ENCODE measurements at regions not wholly inside any gene's neighbourhood (a gene's known extent, or its start where the extent isn't known, plus 50 kb on each side); places are given as distances from the start of the nearest gene placed in this dataset.
"Not testable (repeated sequence)": the region's sequence is repeated elsewhere in the genome, so short reads cannot be mapped to it uniquely, and the experiment has no call there.

DNA sequence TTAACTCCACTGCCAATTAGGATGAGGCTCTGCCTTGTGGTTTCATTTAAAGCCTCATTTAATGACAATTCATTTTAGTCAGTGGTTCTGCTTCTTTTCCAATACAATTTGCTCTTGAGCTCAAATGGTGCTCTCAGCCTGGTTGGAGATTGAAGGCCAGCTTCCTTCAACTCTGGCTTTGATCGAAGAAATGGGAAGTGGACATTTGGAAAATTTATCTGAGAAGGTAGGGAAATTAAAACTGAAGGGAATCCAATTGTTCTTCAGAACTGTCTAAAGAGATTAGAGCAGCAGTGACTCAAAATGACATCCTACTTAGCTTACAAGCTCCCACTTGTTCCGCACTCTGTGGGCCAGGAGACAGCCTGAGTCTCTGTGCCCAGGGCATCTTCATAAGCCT, 206.8 kb downstream of the SMARCA1 start:
- no peak overlapping the region for H2AFZ ChIP-seq (ENCODE audit: low read length)
- H3K9me3 ChIP-seq (ENCODE audit: low read length), result no peaks in the 10 kb centered on the region
- no peaks in the 10 kb centered on the region for H3K36me3 ChIP-seq (ENCODE audit: insufficient read depth, low read length)
- no peaks in the 10 kb centered on the region for H3K9me2 ChIP-seq (replicated peaks; ENCODE audit: insufficient read depth, low read length)
- H3K4me1 ChIP-seq (ENCODE audit: low read length), result no peaks in the 10 kb centered on the region
- H3K9ac ChIP-seq (ENCODE audit: low read length), result no peak overlapping the region
- no peak overlapping the region for H3K27ac ChIP-seq (ENCODE audit: low read length)
- H3K4me3 ChIP-seq (ENCODE audit: low read length), result no peak overlapping the region
- H3K79me2 ChIP-seq (ENCODE audit: low read length), result no peaks in the 10 kb centered on the region
- no peaks in the 10 kb centered on the region for H3K27me3 ChIP-seq (ENCODE audit: low read length)
- no peak overlapping the region for H3K4me2 ChIP-seq (ENCODE audit: low read depth, low read length, poor library complexity, severe bottlenecking)
- H4K20me1 ChIP-seq (ENCODE audit: insufficient read depth, low read depth, low read length), result no peaks in the 10 kb centered on the region
- DNase-seq, result no peak

DNA sequence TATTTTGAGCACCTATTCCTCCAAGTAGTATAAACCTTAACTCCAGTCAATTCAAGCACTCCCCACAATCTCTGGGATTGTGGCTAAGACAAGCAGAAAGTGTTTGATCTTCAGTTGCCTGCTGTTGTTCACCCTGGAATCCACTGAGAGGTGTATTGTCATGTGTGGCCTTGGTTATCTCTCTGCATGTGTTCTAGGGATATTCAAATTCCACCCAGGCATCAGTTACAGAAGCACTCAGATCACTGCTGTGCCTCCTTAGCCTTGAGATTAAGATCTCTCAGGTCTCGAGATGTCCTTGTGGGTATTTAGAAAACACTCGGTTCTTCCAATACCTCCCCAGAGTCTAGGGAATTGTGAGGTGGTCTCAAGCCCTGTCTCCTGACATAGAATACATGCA, 213.3 kb downstream of the SMARCA1 start:
- no peaks in the 10 kb centered on the region for H3K36me3 ChIP-seq (ENCODE audit: insufficient read depth, low read length)
- no peaks in the 10 kb centered on the region for H3K9me3 ChIP-seq (ENCODE audit: low read length)
- H3K9me2 ChIP-seq (replicated peaks; ENCODE audit: insufficient read depth, low read length), result no peaks in the 10 kb centered on the region
- H3K9ac ChIP-seq (ENCODE audit: low read length), result no peak overlapping the region
- H3K4me2 ChIP-seq (ENCODE audit: low read depth, low read length, poor library complexity, severe bottlenecking), result no peak overlapping the region
- H3K27ac ChIP-seq (ENCODE audit: low read length), result no peak overlapping the region
- H3K4me3 ChIP-seq (ENCODE audit: low read length), result no peak overlapping the region
- H4K20me1 ChIP-seq (ENCODE audit: insufficient read depth, low read depth, low read length), result no peaks in the 10 kb centered on the region
- no peaks in the 10 kb centered on the region for H3K79me2 ChIP-seq (ENCODE audit: low read length)
- no peaks in the 10 kb centered on the region for H3K27me3 ChIP-seq (ENCODE audit: low read length)
- H2AFZ ChIP-seq (ENCODE audit: low read length), result no peak overlapping the region
- no peak for DNase-seq
- no peaks in the 10 kb centered on the region for H3K4me1 ChIP-seq (ENCODE audit: low read length)

DNA sequence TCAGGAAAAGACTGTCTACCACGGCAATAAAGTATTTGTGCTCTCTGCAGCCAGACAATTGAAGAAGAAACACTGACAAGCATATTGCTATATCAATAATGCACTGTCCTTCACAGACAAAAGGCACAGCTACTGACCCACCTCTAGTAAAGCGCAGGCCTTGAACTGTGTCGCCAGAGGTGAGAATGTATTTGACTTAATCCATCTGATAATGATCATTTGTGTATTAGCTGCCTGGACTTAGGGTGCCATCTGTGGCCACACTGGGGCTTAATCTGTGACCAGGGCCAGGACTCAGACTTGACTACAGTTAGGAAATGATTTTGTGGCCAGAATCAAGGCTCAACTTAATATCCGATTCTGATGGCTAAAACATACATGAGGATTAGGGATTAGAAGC, 260.4 kb downstream of the SMARCA1 start:
- Histone ChIP-seq H3K4me2 (ENCODE audit: low read depth, low read length, poor library complexity, severe bottlenecking) (no peak overlapping the region), H3K79me2 (ENCODE audit: low read length) (no peaks in the 10 kb centered on the region), H3K9ac (ENCODE audit: low read length) (no peak overlapping the region), H3K4me3 (ENCODE audit: low read length) (no peak overlapping the region), H3K9me3 (ENCODE audit: low read length) (no peaks in the 10 kb centered on the region), H2AFZ (ENCODE audit: low read length) (no peak overlapping the region), H3K27me3 (ENCODE audit: low read length) (no peaks in the 10 kb centered on the region), H3K9me2 (replicated peaks; ENCODE audit: insufficient read depth, low read length) (no peaks in the 10 kb centered on the region), H4K20me1 (ENCODE audit: insufficient read depth, low read depth, low read length) (no peaks in the 10 kb centered on the region), H3K36me3 (ENCODE audit: insufficient read depth, low read length) (no peaks in the 10 kb centered on the region), H3K27ac (ENCODE audit: low read length) (no peak overlapping the region), H3K4me1 (ENCODE audit: low read length) (no peaks in the 10 kb centered on the region)
- no peak for DNase-seq

DNA sequence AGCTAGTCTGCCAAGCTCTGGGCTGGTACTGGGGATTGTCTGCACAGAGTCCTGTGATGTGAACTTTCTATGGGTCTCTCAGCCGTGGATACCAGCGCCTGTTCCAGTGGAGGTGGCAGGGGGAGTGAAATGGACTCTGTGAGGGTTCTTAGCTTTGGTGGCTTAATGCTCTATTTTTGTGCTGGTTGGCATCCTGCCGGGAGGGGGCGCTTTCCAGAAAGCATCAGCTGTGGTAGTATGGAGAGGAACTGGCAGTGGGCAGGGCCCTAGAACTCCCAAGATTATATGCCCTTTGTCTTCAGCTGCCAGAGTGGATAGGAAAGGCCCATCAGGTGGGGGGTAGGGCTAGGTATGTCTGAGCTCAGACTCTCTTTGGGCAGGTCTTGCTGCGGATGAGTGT, 267.8 kb downstream of the SMARCA1 start:
- H3K36me3 ChIP-seq (ENCODE audit: insufficient read depth, low read length); H4K20me1 ChIP-seq (ENCODE audit: insufficient read depth, low read depth, low read length); H3K4me2 ChIP-seq (ENCODE audit: low read depth, low read length, poor library complexity, severe bottlenecking); H3K4me3 ChIP-seq (ENCODE audit: low read length); H3K4me1 ChIP-seq (ENCODE audit: low read length); H2AFZ ChIP-seq (ENCODE audit: low read length); H3K9me2 ChIP-seq (replicated peaks; ENCODE audit: insufficient read depth, low read length); H3K9me3 ChIP-seq (ENCODE audit: low read length); H3K79me2 ChIP-seq (ENCODE audit: low read length); H3K27me3 ChIP-seq (ENCODE audit: low read length); H3K27ac ChIP-seq (ENCODE audit: low read length); H3K9ac ChIP-seq (ENCODE audit: low read length): not testable (repeated sequence)
- peak; percentile 56 for DNase-seq

DNA sequence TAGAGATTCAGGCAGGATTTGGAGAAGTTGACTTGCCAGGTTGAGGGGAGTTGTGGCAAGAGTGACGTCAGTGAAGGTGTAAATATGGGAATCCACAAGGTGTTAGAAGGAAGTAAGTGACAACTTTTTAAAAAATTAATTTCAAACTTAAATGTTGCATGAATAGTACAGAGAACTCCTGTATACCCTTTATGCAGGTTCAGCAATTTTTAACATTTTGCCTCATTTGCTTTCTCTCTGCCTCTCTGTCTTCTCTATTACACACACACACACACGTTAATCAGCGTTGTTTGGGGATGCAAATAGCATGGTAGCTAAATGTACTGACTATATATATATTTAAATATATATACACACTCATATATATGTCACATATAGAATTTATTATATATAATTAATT, 273.7 kb downstream of the SMARCA1 start:
- H3K27me3 ChIP-seq (ENCODE audit: low read length), result no peaks in the 10 kb centered on the region
- no peaks in the 10 kb centered on the region for H3K36me3 ChIP-seq (ENCODE audit: insufficient read depth, low read length)
- no peaks in the 10 kb centered on the region for H3K79me2 ChIP-seq (ENCODE audit: low read length)
- DNase-seq, result no peak
- H2AFZ ChIP-seq (ENCODE audit: low read length), result no peak overlapping the region
- no peaks in the 10 kb centered on the region for H3K4me1 ChIP-seq (ENCODE audit: low read length)
- H3K9me2 ChIP-seq (replicated peaks; ENCODE audit: insufficient read depth, low read length), result no peaks in the 10 kb centered on the region
- no peak overlapping the region for H3K9ac ChIP-seq (ENCODE audit: low read length)
- H3K4me2 ChIP-seq (ENCODE audit: low read depth, low read length, poor library complexity, severe bottlenecking), result no peak overlapping the region
- H4K20me1 ChIP-seq (ENCODE audit: insufficient read depth, low read depth, low read length), result no peaks in the 10 kb centered on the region
- no peak overlapping the region for H3K4me3 ChIP-seq (ENCODE audit: low read length)
- H3K9me3 ChIP-seq (ENCODE audit: low read length), result no peaks in the 10 kb centered on the region
- H3K27ac ChIP-seq (ENCODE audit: low read length), result no peak overlapping the region

DNA sequence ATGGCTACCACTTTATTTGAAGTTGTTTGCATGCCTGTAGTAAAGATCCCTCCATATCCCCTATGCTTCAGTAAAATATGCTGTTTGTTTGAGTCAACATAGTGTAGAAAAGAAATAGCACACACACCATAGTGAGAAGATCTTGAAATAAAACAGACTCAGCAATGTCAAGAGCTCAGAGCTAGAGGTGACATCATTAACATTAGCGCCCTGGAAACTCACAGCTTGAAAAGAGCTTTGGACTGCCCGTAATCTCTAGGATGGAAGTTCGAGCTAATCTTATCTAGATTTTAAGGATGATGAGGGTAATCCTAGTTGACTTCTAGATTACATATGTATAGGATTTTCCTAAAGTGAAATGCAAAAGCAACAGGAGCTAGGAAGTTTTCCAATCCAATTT, 275.6 kb downstream of the SMARCA1 start:
- Histone ChIP-seq H3K4me3 (ENCODE audit: low read length) (no peak overlapping the region), H3K4me1 (ENCODE audit: low read length) (no peaks in the 10 kb centered on the region), H3K9me2 (replicated peaks; ENCODE audit: insufficient read depth, low read length) (no peaks in the 10 kb centered on the region), H3K36me3 (ENCODE audit: insufficient read depth, low read length) (no peaks in the 10 kb centered on the region), H2AFZ (ENCODE audit: low read length) (no peak overlapping the region), H3K27ac (ENCODE audit: low read length) (no peak overlapping the region), H3K4me2 (ENCODE audit: low read depth, low read length, poor library complexity, severe bottlenecking) (no peak overlapping the region), H3K9me3 (ENCODE audit: low read length) (no peaks in the 10 kb centered on the region), H4K20me1 (ENCODE audit: insufficient read depth, low read depth, low read length) (no peaks in the 10 kb centered on the region), H3K79me2 (ENCODE audit: low read length) (no peaks in the 10 kb centered on the region), H3K27me3 (ENCODE audit: low read length) (no peaks in the 10 kb centered on the region), H3K9ac (ENCODE audit: low read length) (no peak overlapping the region)
- DNase-seq, result no peak

DNA sequence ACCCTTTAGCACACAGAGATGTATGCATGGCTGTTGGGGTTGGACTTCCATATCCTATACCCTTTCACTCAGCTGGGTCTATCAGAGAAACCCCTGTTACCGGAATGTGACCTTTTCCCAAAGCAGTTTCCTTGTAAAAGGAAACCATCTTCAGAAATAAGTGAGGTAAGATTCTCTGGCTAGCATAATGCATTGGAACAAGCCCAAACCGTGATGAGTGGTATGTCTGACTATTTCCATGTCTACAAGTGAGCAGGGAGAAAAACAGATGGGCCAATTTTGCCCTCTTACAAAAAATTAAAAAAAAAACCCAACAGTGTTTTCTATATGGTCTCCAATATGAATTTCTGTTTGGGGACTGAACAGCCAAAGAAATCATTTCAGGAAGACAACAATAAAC, 283.9 kb downstream of the SMARCA1 start:
- H3K79me2 ChIP-seq (ENCODE audit: low read length), result no peaks in the 10 kb centered on the region
- H3K9me2 ChIP-seq (replicated peaks; ENCODE audit: insufficient read depth, low read length), result no peaks in the 10 kb centered on the region
- no peaks in the 10 kb centered on the region for H3K4me1 ChIP-seq (ENCODE audit: low read length)
- no peak overlapping the region for H3K27ac ChIP-seq (ENCODE audit: low read length)
- H3K9me3 ChIP-seq (ENCODE audit: low read length), result no peaks in the 10 kb centered on the region
- no peak for DNase-seq
- no peak overlapping the region for H3K4me3 ChIP-seq (ENCODE audit: low read length)
- H2AFZ ChIP-seq (ENCODE audit: low read length), result no peak overlapping the region
- H3K4me2 ChIP-seq (ENCODE audit: low read depth, low read length, poor library complexity, severe bottlenecking), result no peak overlapping the region
- no peaks in the 10 kb centered on the region for H3K27me3 ChIP-seq (ENCODE audit: low read length)
- H3K9ac ChIP-seq (ENCODE audit: low read length), result no peak overlapping the region
- H4K20me1 ChIP-seq (ENCODE audit: insufficient read depth, low read depth, low read length), result no peaks in the 10 kb centered on the region
- H3K36me3 ChIP-seq (ENCODE audit: insufficient read depth, low read length), result no peaks in the 10 kb centered on the region

DNA sequence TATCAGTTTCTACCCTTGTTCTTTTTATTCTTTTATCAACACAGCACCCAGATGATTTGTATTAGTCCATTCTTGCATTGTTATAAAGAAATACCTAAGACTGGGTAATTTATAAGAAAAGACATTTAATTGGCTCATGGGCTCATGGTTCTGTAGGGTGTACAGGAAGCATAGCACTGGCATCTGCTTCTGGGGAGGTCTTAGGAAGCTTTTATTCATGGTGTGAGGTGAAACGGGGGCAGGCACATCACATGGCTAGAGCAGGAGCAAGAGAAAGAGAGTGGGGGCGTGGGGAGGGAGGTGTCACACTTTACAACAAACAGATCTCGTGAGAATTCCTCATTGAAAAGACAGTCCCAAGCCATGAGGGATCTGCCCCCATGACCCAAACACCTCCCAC, 285.3 kb downstream of the SMARCA1 start:
- Histone ChIP-seq H3K9me3 (ENCODE audit: low read length) (no peaks in the 10 kb centered on the region), H3K4me1 (ENCODE audit: low read length) (no peaks in the 10 kb centered on the region), H3K9ac (ENCODE audit: low read length) (no peak overlapping the region), H3K79me2 (ENCODE audit: low read length) (no peaks in the 10 kb centered on the region), H3K9me2 (replicated peaks; ENCODE audit: insufficient read depth, low read length) (no peaks in the 10 kb centered on the region), H3K27ac (ENCODE audit: low read length) (no peak overlapping the region), H3K36me3 (ENCODE audit: insufficient read depth, low read length) (no peaks in the 10 kb centered on the region), H3K27me3 (ENCODE audit: low read length) (no peaks in the 10 kb centered on the region), H2AFZ (ENCODE audit: low read length) (no peak overlapping the region), H3K4me2 (ENCODE audit: low read depth, low read length, poor library complexity, severe bottlenecking) (no peak overlapping the region), H3K4me3 (ENCODE audit: low read length) (no peak overlapping the region), H4K20me1 (ENCODE audit: insufficient read depth, low read depth, low read length) (no peaks in the 10 kb centered on the region)
- DNase-seq, result no peak

DNA sequence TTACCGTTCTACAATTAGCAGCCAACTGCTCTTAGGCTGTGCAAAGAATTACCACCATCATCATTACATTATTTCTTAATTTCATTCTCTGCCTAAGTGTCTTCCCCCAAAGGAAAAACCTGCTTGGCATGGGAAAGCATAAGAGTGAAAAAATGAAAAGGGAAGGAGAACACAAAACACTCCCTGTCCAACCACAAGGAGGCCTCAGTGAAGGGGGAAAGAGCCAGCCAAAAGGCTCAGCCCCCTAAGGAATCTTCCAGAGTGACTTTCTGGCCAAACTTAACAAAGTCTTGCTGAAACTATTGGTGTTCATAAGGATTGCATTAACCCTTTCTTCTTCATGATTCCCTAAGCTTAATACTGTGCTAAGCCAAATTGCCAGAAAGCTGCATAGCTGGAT, 287.4 kb downstream of the SMARCA1 start:
- Histone ChIP-seq H2AFZ (ENCODE audit: low read length) (no peak overlapping the region), H3K4me2 (ENCODE audit: low read depth, low read length, poor library complexity, severe bottlenecking) (no peak overlapping the region), H3K9me2 (replicated peaks; ENCODE audit: insufficient read depth, low read length) (no peaks in the 10 kb centered on the region), H3K9me3 (ENCODE audit: low read length) (no peaks in the 10 kb centered on the region), H4K20me1 (ENCODE audit: insufficient read depth, low read depth, low read length) (no peaks in the 10 kb centered on the region), H3K27ac (ENCODE audit: low read length) (no peak overlapping the region), H3K4me1 (ENCODE audit: low read length) (no peaks in the 10 kb centered on the region), H3K36me3 (ENCODE audit: insufficient read depth, low read length) (no peaks in the 10 kb centered on the region), H3K4me3 (ENCODE audit: low read length) (no peak overlapping the region), H3K9ac (ENCODE audit: low read length) (no peak overlapping the region), H3K79me2 (ENCODE audit: low read length) (no peaks in the 10 kb centered on the region), H3K27me3 (ENCODE audit: low read length) (no peaks in the 10 kb centered on the region)
- no peak for DNase-seq

Data from Karpas-422 (cell line).